Activated CD8-positive, alpha-beta T cell treated with anti-CD3 and anti-CD28 coated beads, Interleukin-2, amount 10 ng/mL, durations not matched to agents 7 days and 5 days (primary cell): ENCODE measurements at regions not wholly inside any gene's neighbourhood (a gene's known extent, or its start where the extent isn't known, plus 50 kb on each side); places are given as distances from the start of the nearest gene placed in this dataset.
"Not testable (repeated sequence)": the region's sequence is repeated elsewhere in the genome, so short reads cannot be mapped to it uniquely, and the experiment has no call there.

ENCODE experiments used
- ATAC-seq: fragments of 150-1000 bp; cut with Tn5 transposase; one replicate; pipeline ENCODE4 v1.10.0; 2021; ENCODE audit warnings: moderate library complexity
- CTCF ChIA-PET: fragments of 350-600 bp; sonication (Branson Sonifier 250); formaldehyde crosslinking; loops from one replicate; lab custom pipeline; 2021; ENCODE audit warnings: antibody characterized with exemption; lab: Charles Lee
- POLR2A ChIA-PET: fragments of 350-600 bp; sonication (Branson Sonifier 250); formaldehyde crosslinking; loops from one replicate; lab custom pipeline; 2021; ENCODE audit warnings: antibody characterized with exemption; lab: Charles Lee
- DNase-seq: peaks from one replicate; pipeline ENCODE4 v3.0.0-alpha.2; 2020
- H3K27ac Mint-ChIP-seq: one replicate; pipeline ENCODE4 v1.8.0; 2021; ENCODE audit warnings: mild to moderate bottlenecking, mixed read lengths
- H3K27me3 Mint-ChIP-seq: one replicate; pipeline ENCODE4 v1.8.0; 2021; ENCODE audit warnings: low read depth, mixed read lengths
- H3K36me3 Mint-ChIP-seq: one replicate; pipeline ENCODE4 v1.8.0; 2021; ENCODE audit warnings: low read depth, mixed read lengths
- H3K4me1 Mint-ChIP-seq: one replicate; pipeline ENCODE4 v1.8.0; 2021; ENCODE audit warnings: low read depth, mixed read lengths
- H3K4me3 Mint-ChIP-seq: one replicate; pipeline ENCODE4 v1.8.0; 2021; ENCODE audit warnings: mild to moderate bottlenecking, mixed read lengths
- H3K9me3 Mint-ChIP-seq: one replicate; pipeline ENCODE4 v1.8.0; 2022; ENCODE audit warnings: mixed read lengths; ENCODE audit not compliant: insufficient read depth

DNA sequence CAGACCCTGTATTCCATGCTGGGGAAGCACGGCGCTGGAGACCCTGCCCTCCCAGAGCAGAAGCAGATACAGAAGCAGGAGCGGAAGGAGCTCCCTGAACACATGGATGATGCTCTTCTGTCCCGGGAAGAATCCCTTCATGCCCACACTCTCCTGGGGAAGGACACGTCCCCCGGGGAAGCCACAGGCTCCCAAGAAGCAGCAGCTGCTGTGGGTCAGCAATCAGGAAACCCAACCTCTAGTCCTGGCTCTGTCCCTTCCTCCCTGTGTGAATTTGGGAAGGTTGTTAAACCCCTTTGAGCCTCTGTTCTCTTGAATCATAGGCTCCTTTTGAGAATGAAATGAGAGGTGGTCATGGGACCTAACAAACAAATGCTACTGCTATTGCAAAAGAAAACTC, 176.2 kb upstream of the TPM1 start:
- ATAC-seq = no peak
- POLR2A ChIA-PET = no interaction called here

DNA sequence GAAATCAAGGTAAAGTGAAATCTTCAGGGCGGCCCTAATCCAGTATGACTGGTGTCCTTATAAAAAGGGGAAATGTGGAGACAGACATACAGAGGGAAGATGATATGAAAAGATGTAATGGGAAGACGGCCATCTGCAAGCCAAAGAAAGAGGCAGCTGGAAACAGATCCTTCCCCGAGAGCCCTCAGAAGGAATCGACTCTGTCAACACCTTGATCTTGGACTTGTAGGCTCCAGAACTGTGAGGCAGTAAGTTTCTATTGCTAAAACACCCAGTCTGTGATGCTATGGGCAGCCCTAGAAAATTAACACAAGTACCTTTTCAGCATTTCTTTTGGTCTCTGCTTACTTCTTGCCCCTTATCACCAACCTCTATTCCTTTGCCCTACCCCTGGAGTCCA, 174.7 kb upstream of the TPM1 start:
- no peaks in the 10 kb centered on the region for H3K27me3 Mint-ChIP-seq
- no peaks in the 10 kb centered on the region for H3K9me3 Mint-ChIP-seq
- H3K4me3 Mint-ChIP-seq = no peak overlapping the region
- ChIA-PET CTCF (no interaction called here), POLR2A (no interaction called here)
- H3K4me1 Mint-ChIP-seq = no peaks in the 10 kb centered on the region
- DNase-seq = no peak
- H3K36me3 Mint-ChIP-seq = no peaks in the 10 kb centered on the region
- ATAC-seq = no peak
- no peak overlapping the region for H3K27ac Mint-ChIP-seq

More for the DNA sequence above, 176.2 kb upstream of the TPM1 start:
- Mint-ChIP-seq H3K27me3 (peaks cover 3% of the 10 kb centered on the region), H3K27ac (no peak overlapping the region), H3K4me3 (no peak overlapping the region), H3K36me3 (no peaks in the 10 kb centered on the region), H3K4me1 (no peaks in the 10 kb centered on the region), H3K9me3 (no peaks in the 10 kb centered on the region)
- CTCF ChIA-PET = no interaction called here
- no peak for DNase-seq

DNA sequence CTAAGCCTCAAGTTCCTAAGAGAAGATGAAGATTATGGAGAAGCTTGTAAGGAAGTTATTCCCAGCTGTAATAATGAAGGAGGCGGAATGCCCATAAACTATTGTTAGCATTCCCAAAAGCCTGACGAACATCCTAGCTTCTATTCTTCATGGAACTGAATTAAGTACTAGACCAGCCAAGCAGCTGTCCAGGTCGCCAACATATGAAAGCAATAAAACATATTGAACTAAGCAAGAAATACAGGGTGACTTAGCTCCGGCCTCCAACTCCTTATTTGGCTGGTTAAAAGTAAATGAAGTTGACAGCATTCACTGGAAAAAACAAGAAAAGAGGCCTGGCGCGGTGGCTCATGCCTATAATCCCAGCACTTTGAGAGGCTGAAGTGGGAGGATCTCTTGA, 174.0 kb upstream of the TPM1 start:
- DNase-seq = no peak
- no peak for ATAC-seq
- ChIA-PET CTCF (no interaction called here), POLR2A (no interaction called here)
- Mint-ChIP-seq H3K4me1 (no peaks in the 10 kb centered on the region), H3K9me3 (no peaks in the 10 kb centered on the region), H3K27me3 (no peaks in the 10 kb centered on the region), H3K4me3 (no peak overlapping the region), H3K27ac (no peak overlapping the region), H3K36me3 (no peaks in the 10 kb centered on the region)

DNA sequence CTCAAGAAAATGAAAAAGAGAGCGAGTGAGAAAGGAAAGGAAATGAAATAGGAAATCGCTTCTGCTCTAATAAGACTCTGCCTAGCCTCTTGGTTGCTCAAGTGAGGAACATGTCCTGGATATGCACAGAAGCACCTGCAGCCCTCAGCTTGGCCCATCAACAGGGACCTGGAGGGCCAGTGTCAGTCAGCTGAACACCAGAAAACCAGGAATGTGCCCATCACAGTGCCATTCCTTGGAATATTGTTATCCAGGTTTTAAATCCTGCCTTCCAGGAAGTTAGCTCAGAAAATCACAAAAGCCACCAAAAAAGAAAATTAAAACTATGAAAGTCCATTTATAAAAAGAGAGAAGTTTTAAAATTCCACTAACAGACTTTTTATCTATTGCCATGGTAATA, 173.4 kb upstream of the TPM1 start:
- ChIA-PET POLR2A (no interaction called here), CTCF (no interaction called here)
- Mint-ChIP-seq H3K27me3 (no peaks in the 10 kb centered on the region), H3K36me3 (no peaks in the 10 kb centered on the region), H3K4me3 (no peak overlapping the region), H3K27ac (no peak overlapping the region), H3K4me1 (no peaks in the 10 kb centered on the region), H3K9me3 (no peaks in the 10 kb centered on the region)
- ATAC-seq (no peak), DNase-seq (no peak)

DNA sequence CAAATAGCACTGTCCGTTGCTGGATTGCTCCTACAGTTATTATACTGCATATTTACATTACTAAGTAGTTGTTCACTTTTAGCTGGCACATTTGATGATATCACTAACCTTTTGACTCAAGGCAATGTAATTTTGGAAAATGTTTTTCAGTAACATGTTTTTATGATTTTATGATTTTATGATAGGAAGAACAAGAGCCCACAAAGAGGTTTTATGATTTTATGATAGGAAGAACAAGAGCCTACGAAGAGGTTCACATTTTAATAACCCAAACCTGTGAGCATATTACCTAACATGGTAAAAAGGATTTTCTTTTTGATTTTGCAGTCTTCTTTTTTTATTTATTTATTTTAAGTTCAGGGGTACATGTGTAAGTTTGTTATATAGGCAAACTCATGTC, 172.3 kb upstream of the TPM1 start:
- ATAC-seq (no peak), DNase-seq (no peak)
- ChIA-PET POLR2A (no interaction called here), CTCF (no interaction called here)
- Mint-ChIP-seq H3K27me3 (no peaks in the 10 kb centered on the region), H3K4me1 (no peaks in the 10 kb centered on the region), H3K27ac (no peak overlapping the region), H3K4me3 (no peak overlapping the region), H3K9me3 (no peaks in the 10 kb centered on the region), H3K36me3 (no peaks in the 10 kb centered on the region)

GRCh38 chr15:62870701-62871100, 171.8 kb upstream of the TPM1 start:
- H3K27me3 Mint-ChIP-seq, ATAC-seq, POLR2A ChIA-PET, H3K4me3 Mint-ChIP-seq, H3K9me3 Mint-ChIP-seq, H3K27ac Mint-ChIP-seq, H3K36me3 Mint-ChIP-seq, DNase-seq, H3K4me1 Mint-ChIP-seq: not testable (repeated sequence)
- CTCF ChIA-PET = interaction anchor here (0.8 kb wide), 1 partner anchor 128 kb away, joined by 3 read pairs; no protein-coding TSS in a partner anchor

DNA sequence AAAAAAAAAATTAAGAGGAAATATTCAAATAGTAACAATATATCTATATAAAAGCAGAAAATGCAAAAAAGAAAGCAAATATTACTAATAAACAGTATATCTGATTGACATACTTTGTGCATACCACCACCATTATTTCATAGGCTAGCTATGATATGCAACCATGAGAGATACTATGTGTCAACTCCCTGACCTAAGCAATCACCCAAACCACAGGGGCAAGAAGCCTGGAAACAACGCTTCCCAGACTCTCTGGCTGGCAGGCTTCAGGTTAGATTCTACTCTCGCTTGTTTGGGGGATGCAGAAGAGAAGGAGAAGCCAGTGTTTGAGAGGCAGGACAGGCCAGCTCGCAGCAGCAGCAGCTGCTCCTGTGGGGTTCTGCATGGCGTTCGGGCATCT, 169.3 kb upstream of the TPM1 start:
- H3K27ac Mint-ChIP-seq = no peak overlapping the region
- no peaks in the 10 kb centered on the region for H3K4me1 Mint-ChIP-seq
- no peaks in the 10 kb centered on the region for H3K9me3 Mint-ChIP-seq
- POLR2A ChIA-PET = no interaction called here
- H3K36me3 Mint-ChIP-seq = no peaks in the 10 kb centered on the region
- no peak for DNase-seq
- CTCF ChIA-PET = no interaction called here
- no peak for ATAC-seq
- peaks cover 7% of the 10 kb centered on the region for H3K27me3 Mint-ChIP-seq
- H3K4me3 Mint-ChIP-seq = no peak overlapping the region

DNA sequence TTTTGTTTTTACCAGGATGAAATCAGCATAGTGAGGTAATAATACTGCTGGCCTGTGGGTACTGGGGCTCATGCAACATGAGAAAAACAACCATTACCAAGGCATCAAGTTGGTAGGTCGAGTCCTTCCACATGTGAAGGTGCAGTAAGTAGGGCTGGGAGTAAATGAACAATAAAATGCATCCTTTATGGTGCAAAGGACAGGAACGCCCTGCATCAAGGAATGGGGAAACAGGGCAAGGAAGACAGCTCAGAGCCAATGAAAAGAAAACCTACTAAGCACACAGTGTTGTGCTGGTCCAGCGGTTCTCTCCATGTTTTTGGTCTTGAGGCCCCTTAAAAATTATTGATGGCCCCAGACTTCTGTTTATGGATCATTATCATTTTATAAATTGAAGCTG, 168.5 kb upstream of the TPM1 start:
- CTCF ChIA-PET = no interaction called here
- POLR2A ChIA-PET = interaction anchor here (0.6 kb wide), 1 partner anchor 104 kb away, joined by 3 read pairs; no protein-coding TSS in a partner anchor
- H3K27ac Mint-ChIP-seq = no peak overlapping the region

GRCh38 chr15:62874959-62875625, 167.5 kb upstream of the TPM1 start:
- ChIA-PET CTCF (no interaction called here), POLR2A (no interaction called here)
- Mint-ChIP-seq H3K27me3 (peaks cover 16% of the 10 kb centered on the region), H3K36me3 (no peaks in the 10 kb centered on the region), H3K4me3 (no peak overlapping the region), H3K9me3 (no peaks in the 10 kb centered on the region), H3K27ac (no peak overlapping the region), H3K4me1 (peaks cover 6% of the 10 kb centered on the region)
- ATAC-seq = no peak
- no peak for DNase-seq

More for the DNA sequence above, 168.5 kb upstream of the TPM1 start:
- Mint-ChIP-seq H3K9me3 (no peaks in the 10 kb centered on the region), H3K4me1 (no peaks in the 10 kb centered on the region), H3K36me3 (no peaks in the 10 kb centered on the region), H3K4me3 (no peak overlapping the region), H3K27me3 (peaks cover 9% of the 10 kb centered on the region)
- DNase-seq = no peak
- no peak for ATAC-seq

DNA sequence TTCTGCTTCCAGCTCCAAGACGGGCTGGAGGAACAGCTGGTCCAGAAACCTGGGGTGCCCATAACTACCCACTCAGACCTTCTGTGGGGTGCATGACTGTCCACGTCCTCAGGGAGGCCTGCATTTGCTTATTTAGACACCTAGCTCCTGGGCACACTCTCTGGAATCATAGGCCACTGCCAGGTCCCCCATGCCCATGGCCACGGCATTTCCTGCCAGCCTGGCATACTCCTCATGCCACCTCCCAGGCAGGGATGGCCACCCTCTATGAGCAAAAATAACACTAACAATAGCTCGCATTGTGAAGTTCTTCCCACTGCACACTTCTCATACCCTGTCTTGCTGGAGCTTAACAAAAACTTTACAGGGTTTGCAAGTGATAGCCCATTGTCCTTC, 166.9 kb upstream of the TPM1 start:
- H3K4me3 Mint-ChIP-seq = no peak overlapping the region
- H3K4me1 Mint-ChIP-seq = peaks cover 9% of the 10 kb centered on the region
- no peaks in the 10 kb centered on the region for H3K9me3 Mint-ChIP-seq
- DNase-seq (no peak), ATAC-seq (no peak)
- CTCF ChIA-PET = no interaction called here
- POLR2A ChIA-PET = no interaction called here
- H3K27me3 Mint-ChIP-seq = peaks cover 19% of the 10 kb centered on the region
- H3K36me3 Mint-ChIP-seq = no peaks in the 10 kb centered on the region
- no peak overlapping the region for H3K27ac Mint-ChIP-seq

GRCh38 chr15:62877276-62877857, 165.2 kb upstream of the TPM1 start:
- H3K9me3 Mint-ChIP-seq = no peaks in the 10 kb centered on the region
- no peak for DNase-seq
- no peak for ATAC-seq
- CTCF ChIA-PET = no interaction called here
- POLR2A ChIA-PET = no interaction called here
- H3K27ac Mint-ChIP-seq = no peak overlapping the region
- no peaks in the 10 kb centered on the region for H3K36me3 Mint-ChIP-seq
- H3K27me3 Mint-ChIP-seq = peaks cover 21% of the 10 kb centered on the region
- H3K4me3 Mint-ChIP-seq = no peak overlapping the region
- peaks cover 9% of the 10 kb centered on the region for H3K4me1 Mint-ChIP-seq

- POLR2A ChIA-PET = no interaction called here
- CTCF ChIA-PET = no interaction called here
- DNase-seq (no peak), ATAC-seq (no peak)
- Mint-ChIP-seq H3K27ac (no peak overlapping the region), H3K36me3 (no peaks in the 10 kb centered on the region), H3K4me3 (no peak overlapping the region), H3K9me3 (no peaks in the 10 kb centered on the region), H3K4me1 (peaks cover 9% of the 10 kb centered on the region), H3K27me3 (peaks cover 23% of the 10 kb centered on the region)
Measured at GRCh38 chr15:62878070-62878469, 164.5 kb upstream of the TPM1 start.

DNA sequence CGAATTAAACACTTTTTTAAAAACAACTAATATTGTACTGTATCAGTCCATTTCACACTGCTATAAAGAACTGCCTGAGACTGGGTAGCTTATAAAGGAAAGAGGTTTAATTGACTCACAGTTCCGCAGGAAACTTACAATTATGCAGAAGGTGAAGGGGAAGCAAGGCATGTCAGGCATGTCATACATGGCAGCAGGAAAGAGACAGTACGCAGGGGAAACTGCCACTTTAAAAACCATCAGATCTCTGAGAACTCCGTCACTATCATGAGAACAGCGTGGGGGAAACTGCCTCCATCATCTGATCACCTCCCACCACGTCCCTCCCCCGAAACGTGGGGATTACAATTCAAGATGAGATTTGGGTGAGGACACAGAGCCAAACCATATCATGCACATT, 162.8 kb upstream of the TPM1 start:
- CTCF ChIA-PET = no interaction called here
- no peak for ATAC-seq
- Mint-ChIP-seq H3K27ac (no peak overlapping the region), H3K36me3 (no peaks in the 10 kb centered on the region), H3K27me3 (peaks cover 24% of the 10 kb centered on the region), H3K9me3 (no peaks in the 10 kb centered on the region), H3K4me3 (no peak overlapping the region), H3K4me1 (peaks cover 9% of the 10 kb centered on the region)
- POLR2A ChIA-PET = no interaction called here
- no peak for DNase-seq
